HG03575 (cell line): ENCODE measurements at regions not wholly inside any gene's neighbourhood (a gene's known extent, or its start where the extent isn't known, plus 50 kb on each side); places are given as distances from the start of the nearest gene placed in this dataset.
"Not testable (repeated sequence)": the region's sequence is repeated elsewhere in the genome, so short reads cannot be mapped to it uniquely, and the experiment has no call there.

Experiments
- ATAC-seq: cut with Tn5 transposase; IDR thresholded peaks from one replicate; pipeline ENCODE4 v1.9.1; 2021; ENCODE audit not compliant: unreplicated experiment, insufficient number of reproducible peaks, low FRiP score; ENCODE audit errors: extremely low read depth

GRCh38 chr9:85792057-85792456 lies 50.3 kb upstream of the AGTPBP1 start:
- ATAC-seq = not testable (repeated sequence)

GRCh38 chr9:85802978-85803695 lies 61.4 kb upstream of the AGTPBP1 start:
- not testable (repeated sequence) for ATAC-seq

- not testable (repeated sequence) for ATAC-seq
These were observed 63.0 kb upstream of the AGTPBP1 start for GRCh38 chr9:85804847-85805133.

- ATAC-seq = peak; percentile 50
These were observed 63.6 kb upstream of the AGTPBP1 start for GRCh38 chr9:85805134-85806005.

GRCh38 chr9:85808329-85808728 lies 66.6 kb upstream of the AGTPBP1 start:
- not testable (repeated sequence) for ATAC-seq

GRCh38 chr9:85813388-85813787 lies 71.6 kb upstream of the AGTPBP1 start:
- not testable (repeated sequence) for ATAC-seq

GRCh38 chr9:85814800-85815199 lies 73.0 kb upstream of the AGTPBP1 start:
- not testable (repeated sequence) for ATAC-seq

GRCh38 chr9:85818971-85819370 lies 77.2 kb upstream of the AGTPBP1 start:
- not testable (repeated sequence) for ATAC-seq

GRCh38 chr9:85820598-85820997 lies 78.8 kb upstream of the AGTPBP1 start:
- not testable (repeated sequence) for ATAC-seq

- not testable (repeated sequence) for ATAC-seq
These were observed 83.2 kb upstream of the AGTPBP1 start for GRCh38 chr9:85824949-85825348.

- ATAC-seq = not testable (repeated sequence)
These were observed 92.8 kb upstream of the AGTPBP1 start for GRCh38 chr9:85834591-85834990.

GRCh38 chr9:85843949-85844348 lies 97.0 kb upstream of the NAA35 start:
- not testable (repeated sequence) for ATAC-seq

- not testable (repeated sequence) for ATAC-seq
These were observed 93.2 kb upstream of the NAA35 start for GRCh38 chr9:85847782-85848181.

GRCh38 chr9:85858056-85858750 lies 82.7 kb upstream of the NAA35 start:
- no peak for ATAC-seq

- no peak for ATAC-seq
These were observed 81.2 kb upstream of the NAA35 start for GRCh38 chr9:85859765-85860164.

GRCh38 chr9:85861882-85862281 lies 79.1 kb upstream of the NAA35 start:
- not testable (repeated sequence) for ATAC-seq

- ATAC-seq = no peak
These were observed 77.1 kb upstream of the NAA35 start for GRCh38 chr9:85863875-85864274.

- ATAC-seq = no peak
These were observed 69.9 kb upstream of the NAA35 start for GRCh38 chr9:85871008-85871407.

- ATAC-seq = not testable (repeated sequence)
These were observed 69.3 kb upstream of the NAA35 start for GRCh38 chr9:85871683-85872082.

- no peak for ATAC-seq
These were observed 68.5 kb upstream of the NAA35 start for GRCh38 chr9:85872463-85872862.
